Keratinocyte (primary cell): ENCODE measurements at regions not wholly inside any gene's neighbourhood (a gene's known extent, or its start where the extent isn't known, plus 50 kb on each side); places are given as distances from the start of the nearest gene placed in this dataset.

Experiments
- EZH2 ChIP-seq: IDR thresholded peaks from one replicate; pipeline ENCODE4 v1.6.1; 2012; ENCODE audit warnings: inconsistent platforms, mild to moderate bottlenecking, low read length, moderate library complexity
- TF ChIP-seq, protein P1 (sequence below), 3 experiments: IDR thresholded peaks in 1 of 3; conservative IDR thresholded peaks in 1 of 3; optimal IDR thresholded peaks in 1 of 3; 2 replicates in 2 of 3; 3 replicates in 1 of 3; pipeline versions ENCODE3 to v1.5.1; 2011; ENCODE audit warnings: low read length in 3 of 3, mild to moderate bottlenecking in 3 of 3, moderate library complexity in 2 of 3, control low read depth in 1 of 3, inconsistent platforms in 1 of 3; ENCODE audit not compliant: insufficient read depth in 2 of 3; ENCODE audit errors: extremely low read depth in 1 of 3

DNA sequence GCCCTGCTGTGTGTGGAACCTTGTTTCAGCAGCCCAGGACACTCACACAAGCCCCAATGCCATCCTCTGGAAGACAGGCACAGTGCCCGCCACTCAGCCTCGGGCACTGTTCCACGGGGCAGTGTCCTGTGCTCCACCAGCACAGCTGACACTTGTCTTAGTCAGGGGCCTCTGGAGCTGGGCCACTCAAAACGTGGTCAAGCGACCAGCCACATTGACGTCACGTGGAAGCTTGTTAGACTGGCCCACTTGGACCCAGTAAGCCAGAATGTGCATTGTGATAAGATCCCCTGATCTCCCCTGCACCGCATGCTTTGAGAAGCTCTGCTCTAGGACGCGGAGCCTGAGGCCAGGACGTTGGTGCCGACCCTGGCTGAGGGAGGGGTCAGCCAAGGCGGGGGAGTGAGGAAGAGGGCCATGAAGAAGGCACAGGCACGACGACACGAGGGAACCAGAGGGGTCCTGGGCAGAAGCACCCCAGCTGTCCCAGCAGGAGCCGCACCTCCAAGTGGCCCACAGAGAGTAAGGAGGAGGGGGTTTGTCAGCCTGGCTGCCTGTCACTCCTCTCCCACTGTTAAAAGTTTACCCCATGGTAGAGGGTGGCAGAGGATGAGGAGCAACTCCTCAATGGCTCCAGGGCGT, 64.6 kb downstream of the LINC01488 start:
- TF ChIP-seq EZH2 = no peak
- TF ChIP-seq, protein P1, sequence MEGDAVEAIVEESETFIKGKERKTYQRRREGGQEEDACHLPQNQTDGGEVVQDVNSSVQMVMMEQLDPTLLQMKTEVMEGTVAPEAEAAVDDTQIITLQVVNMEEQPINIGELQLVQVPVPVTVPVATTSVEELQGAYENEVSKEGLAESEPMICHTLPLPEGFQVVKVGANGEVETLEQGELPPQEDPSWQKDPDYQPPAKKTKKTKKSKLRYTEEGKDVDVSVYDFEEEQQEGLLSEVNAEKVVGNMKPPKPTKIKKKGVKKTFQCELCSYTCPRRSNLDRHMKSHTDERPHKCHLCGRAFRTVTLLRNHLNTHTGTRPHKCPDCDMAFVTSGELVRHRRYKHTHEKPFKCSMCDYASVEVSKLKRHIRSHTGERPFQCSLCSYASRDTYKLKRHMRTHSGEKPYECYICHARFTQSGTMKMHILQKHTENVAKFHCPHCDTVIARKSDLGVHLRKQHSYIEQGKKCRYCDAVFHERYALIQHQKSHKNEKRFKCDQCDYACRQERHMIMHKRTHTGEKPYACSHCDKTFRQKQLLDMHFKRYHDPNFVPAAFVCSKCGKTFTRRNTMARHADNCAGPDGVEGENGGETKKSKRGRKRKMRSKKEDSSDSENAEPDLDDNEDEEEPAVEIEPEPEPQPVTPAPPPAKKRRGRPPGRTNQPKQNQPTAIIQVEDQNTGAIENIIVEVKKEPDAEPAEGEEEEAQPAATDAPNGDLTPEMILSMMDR (optimal IDR thresholded peaks at IDR 0.05 in 1 of 3, IDR thresholded peaks at IDR 0.05 in 1 of 3, conservative IDR thresholded peaks at IDR 0.05 in 1 of 3; ENCODE audit: extremely low read depth in 1 of 3, insufficient read depth in 2 of 3, low read length in 3 of 3) = no peak
